OCI-LY3 (cell line): ENCODE measurements at regions not wholly inside any gene's neighbourhood (a gene's known extent, or its start where the extent isn't known, plus 50 kb on each side); places are given as distances from the start of the nearest gene placed in this dataset.

Experiments used
- H2AFZ ChIP-seq: fragments of 200-600, 300-600 bp; shearing (Covaris generic); 2 replicates; pipeline ENCODE4 v1.6.0; 2014; ENCODE audit warnings: antibody characterized with exemption, low read depth, low read length
- H3K27ac ChIP-seq: fragments of 200-600, 300-600 bp; sonication (generic); 2 replicates; pipeline ENCODE4 v1.5.1; 2014; ENCODE audit warnings: mild to moderate bottlenecking, low read length, moderate library complexity, mixed read lengths
- H3K27me3 ChIP-seq: fragments of 200-600, 300-600 bp; sonication (generic); 2 replicates; pipeline ENCODE4 v1.6.1; 2014; ENCODE audit warnings: low read depth, low read length, mixed read lengths
- H3K36me3 ChIP-seq: fragments of 200-600, 300-600 bp; sonication (generic); replicated peaks from 2 replicates; pipeline ENCODE3; 2014; ENCODE audit warnings: low read depth, low read length, mixed read lengths
- H3K4me1 ChIP-seq: fragments of 300-600, 200-600 bp; sonication (generic); 2 replicates; pipeline ENCODE4 v1.6.1; 2014; ENCODE audit warnings: low read length, mixed read lengths
- H3K4me2 ChIP-seq: fragments of 200-600, 300-600 bp; sonication (generic); 2 replicates; pipeline ENCODE4 v1.6.1; 2014; ENCODE audit warnings: low read length, mixed read lengths
- H3K4me3 ChIP-seq: fragments of 300-600, 200-600 bp; sonication (generic); 2 replicates; pipeline ENCODE4 v1.5.1; 2014; ENCODE audit warnings: antibody characterized with exemption, mild to moderate bottlenecking, low read length, moderate library complexity
- H3K79me2 ChIP-seq: fragments of 300-600, 200-600 bp; shearing (Covaris generic); 2 replicates; pipeline ENCODE4 v1.6.1; 2014; ENCODE audit warnings: mild to moderate bottlenecking, low read length, mixed read lengths
- H3K9ac ChIP-seq: fragments of 300-600, 200-600 bp; shearing (Covaris generic); 2 replicates; pipeline ENCODE4 v1.6.0; 2014; ENCODE audit warnings: mild to moderate bottlenecking, low read length, moderate library complexity
- H3K9me3 ChIP-seq: fragments of 200-600, 300-600 bp; shearing (Covaris generic); 2 replicates; pipeline ENCODE4 v1.6.1; 2014; ENCODE audit warnings: low read length, mixed read lengths; ENCODE audit not compliant: insufficient read depth
- H4K20me1 ChIP-seq: fragments of 200-600, 300-600 bp; sonication (generic); 2 replicates; pipeline ENCODE4 v1.6.1; 2016; ENCODE audit warnings: low read length, mixed read lengths; ENCODE audit not compliant: insufficient read depth
- CTCF ChIP-seq: fragments of 200-600, 300-600 bp; sonication (generic); IDR thresholded peaks from 2 replicates; pipeline ENCODE4 v1.5.1; 2014; ENCODE audit warnings: antibody characterized with exemption, low read length, low read depth
- EZH2phosphoT487 ChIP-seq: fragments of 200-600 bp; shearing (Covaris generic); IDR thresholded peaks from 2 replicates; pipeline ENCODE4 v1.6.1; 2018; ENCODE audit warnings: antibody characterized with exemption, mixed run types, low read depth

GRCh38 chr18:28684746-28685355 lies 507.9 kb upstream of the CDH2 start:
- Histone ChIP-seq H2AFZ (no peak overlapping the region), H3K4me2 (no peak overlapping the region), H3K36me3 (no peaks in the 10 kb centered on the region), H3K4me3 (no peak overlapping the region), H3K9ac (no peak overlapping the region), H3K27ac (no peak overlapping the region), H3K4me1 (no peaks in the 10 kb centered on the region), H3K79me2 (no peaks in the 10 kb centered on the region), H3K27me3 (no peaks in the 10 kb centered on the region), H3K9me3 (no peaks in the 10 kb centered on the region), H4K20me1 (no peaks in the 10 kb centered on the region)
- TF ChIP-seq CTCF: no peak
- TF ChIP-seq EZH2phosphoT487: no peak

GRCh38 chr18:28682912-28683311 lies 506.0 kb upstream of the CDH2 start:
- Histone ChIP-seq H3K79me2 (no peaks in the 10 kb centered on the region), H3K4me3 (no peak overlapping the region), H3K4me1 (no peaks in the 10 kb centered on the region), H3K4me2 (no peak overlapping the region), H3K36me3 (no peaks in the 10 kb centered on the region), H3K9me3 (no peaks in the 10 kb centered on the region), H3K9ac (no peak overlapping the region), H3K27me3 (no peaks in the 10 kb centered on the region), H4K20me1 (no peaks in the 10 kb centered on the region), H3K27ac (no peak overlapping the region), H2AFZ (no peak overlapping the region)
- no peak for TF ChIP-seq EZH2phosphoT487
- no peak for TF ChIP-seq CTCF

- H3K9me3 ChIP-seq: no peaks in the 10 kb centered on the region
- H2AFZ ChIP-seq: no peak overlapping the region
- no peaks in the 10 kb centered on the region for H3K36me3 ChIP-seq
- TF ChIP-seq EZH2phosphoT487: no peak
- no peak for TF ChIP-seq CTCF
- no peaks in the 10 kb centered on the region for H3K79me2 ChIP-seq
- no peaks in the 10 kb centered on the region for H4K20me1 ChIP-seq
- no peak overlapping the region for H3K9ac ChIP-seq
- H3K4me2 ChIP-seq: no peak overlapping the region
- no peak overlapping the region for H3K27ac ChIP-seq
- H3K4me1 ChIP-seq: no peaks in the 10 kb centered on the region
- no peak overlapping the region for H3K4me3 ChIP-seq
- no peaks in the 10 kb centered on the region for H3K27me3 ChIP-seq
Observed at GRCh38 chr18:28669165-28669564, 492.2 kb upstream of the CDH2 start.

- H3K36me3 ChIP-seq: no peaks in the 10 kb centered on the region
- TF ChIP-seq EZH2phosphoT487: no peak
- TF ChIP-seq CTCF: no peak
- H3K27ac ChIP-seq: no peak overlapping the region
- no peaks in the 10 kb centered on the region for H3K27me3 ChIP-seq
- no peak overlapping the region for H2AFZ ChIP-seq
- no peaks in the 10 kb centered on the region for H3K9me3 ChIP-seq
- no peak overlapping the region for H3K4me3 ChIP-seq
- no peaks in the 10 kb centered on the region for H3K4me1 ChIP-seq
- no peak overlapping the region for H3K9ac ChIP-seq
- H4K20me1 ChIP-seq: no peaks in the 10 kb centered on the region
- H3K4me2 ChIP-seq: no peak overlapping the region
- H3K79me2 ChIP-seq: no peaks in the 10 kb centered on the region
Observed at GRCh38 chr18:28666216-28666615, 489.3 kb upstream of the CDH2 start.
